Fibroblast of gingiva (primary cell): ENCODE measurements at regions not wholly inside any gene's neighbourhood (a gene's known extent, or its start where the extent isn't known, plus 50 kb on each side); places are given as distances from the start of the nearest gene placed in this dataset.
"Not testable (repeated sequence)": the region's sequence is repeated elsewhere in the genome, so short reads cannot be mapped to it uniquely, and the experiment has no call there.

Experiments
- DNase-seq: peaks from one replicate; pipeline ENCODE4 v3.0.0-alpha.2; 2011; ENCODE audit warnings: low read depth

DNA sequence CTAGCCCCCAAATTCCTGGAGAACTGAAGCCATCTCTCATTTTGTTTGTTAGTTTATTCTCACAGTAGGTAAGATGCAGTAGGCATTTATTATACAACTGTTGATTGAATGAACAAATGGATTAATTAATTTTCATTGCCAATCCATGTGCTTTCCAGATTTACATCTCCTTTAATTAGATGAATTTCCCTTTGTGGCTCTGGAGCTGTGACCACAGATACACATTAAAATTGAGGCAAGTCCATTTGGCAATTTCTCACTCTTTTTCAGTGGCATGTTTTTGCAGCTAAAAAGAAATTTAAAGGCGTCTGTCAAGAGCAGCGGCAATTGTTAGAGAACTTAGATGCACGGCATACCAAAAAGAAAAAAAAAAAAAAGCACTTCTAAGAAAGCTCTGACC lies 635.4 kb upstream of the SOX9 start:
- DNase-seq: no peak

GRCh38 chr17:71486261-71486660 lies 634.6 kb upstream of the SOX9 start:
- no peak for DNase-seq

- DNase-seq: no peak
Measured at GRCh38 chr17:71488851-71489250, 632.0 kb upstream of the SOX9 start.

DNA sequence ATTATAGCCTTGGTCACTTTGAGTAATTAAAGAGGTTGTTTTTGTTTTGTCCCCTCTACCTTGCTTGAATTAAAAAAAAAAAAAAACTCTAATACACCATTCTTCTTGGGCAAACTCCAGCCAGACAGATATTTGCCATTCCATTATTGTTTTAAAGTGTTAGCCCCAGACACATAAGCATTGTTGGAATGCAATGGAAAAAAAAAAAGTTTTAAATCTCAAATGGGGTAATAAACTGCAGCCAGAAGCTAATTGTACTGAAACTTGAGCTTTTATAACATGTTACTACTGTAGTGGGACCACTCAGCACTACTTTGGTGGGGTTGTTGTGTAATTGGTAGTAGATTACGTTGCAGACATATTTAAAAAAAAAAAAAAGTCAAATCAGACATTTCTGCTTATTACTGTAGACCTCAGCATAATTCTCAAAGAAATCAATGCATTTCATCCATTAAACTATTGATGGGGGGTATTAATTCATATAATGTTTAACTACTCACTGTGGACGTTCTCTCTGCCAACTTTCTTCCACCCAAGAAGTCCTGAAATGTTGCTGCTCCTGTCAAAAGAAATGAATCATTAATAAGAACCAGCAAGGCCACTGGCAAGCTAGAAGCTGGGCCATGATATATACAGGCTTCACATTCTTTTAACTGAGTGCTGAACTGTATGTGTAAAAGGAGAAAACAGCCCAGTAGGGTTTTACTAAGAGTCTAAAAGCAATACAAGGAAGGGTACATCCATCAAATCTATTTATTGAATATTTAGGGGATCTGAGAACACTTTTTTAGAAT lies 626.6 kb upstream of the SOX9 start:
- no peak for DNase-seq

GRCh38 chr17:71495420-71495819 lies 625.4 kb upstream of the SOX9 start:
- DNase-seq: no peak

DNA sequence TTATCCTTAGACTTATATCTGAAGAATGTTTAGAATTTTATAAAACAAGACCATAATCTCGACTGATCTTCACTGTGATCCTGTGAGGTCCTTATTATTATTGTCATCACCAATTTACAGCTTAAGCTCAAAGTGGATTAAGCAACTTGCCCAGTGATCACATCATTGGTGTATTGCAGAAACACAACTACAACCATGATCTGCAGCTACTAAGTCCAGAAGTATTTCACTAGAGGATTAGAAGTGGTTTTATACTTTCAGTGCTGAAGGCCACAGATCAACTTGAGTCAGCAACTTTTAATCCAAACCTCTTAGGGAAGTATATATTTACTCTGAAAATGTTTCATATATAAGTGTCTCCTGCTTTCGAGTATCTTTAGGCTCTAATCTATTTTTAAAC lies 624.3 kb upstream of the SOX9 start:
- DNase-seq: no peak

GRCh38 chr17:71500761-71501555 lies 619.9 kb upstream of the SOX9 start:
- DNase-seq: no peak

GRCh38 chr17:71501711-71502110 lies 619.1 kb upstream of the SOX9 start:
- no peak for DNase-seq

DNA sequence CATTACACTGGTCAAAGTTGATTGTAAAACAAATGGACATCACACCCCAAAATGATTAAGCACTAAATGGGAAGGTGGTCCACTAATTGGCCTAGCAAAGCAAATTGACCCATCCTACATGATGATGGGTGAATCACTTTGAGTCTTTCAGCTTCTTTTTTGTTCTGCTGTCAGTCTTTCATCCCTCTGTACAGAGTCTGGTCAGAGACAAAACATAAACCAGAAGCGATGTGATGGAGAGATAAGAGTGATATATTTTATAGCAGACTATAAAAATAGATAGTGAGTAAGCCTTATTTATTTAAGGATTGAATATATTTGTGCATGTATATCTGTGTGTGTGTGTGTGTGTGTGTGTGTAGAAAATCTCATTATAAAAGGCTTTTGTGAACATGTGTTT lies 618.4 kb upstream of the SOX9 start:
- no peak for DNase-seq

DNA sequence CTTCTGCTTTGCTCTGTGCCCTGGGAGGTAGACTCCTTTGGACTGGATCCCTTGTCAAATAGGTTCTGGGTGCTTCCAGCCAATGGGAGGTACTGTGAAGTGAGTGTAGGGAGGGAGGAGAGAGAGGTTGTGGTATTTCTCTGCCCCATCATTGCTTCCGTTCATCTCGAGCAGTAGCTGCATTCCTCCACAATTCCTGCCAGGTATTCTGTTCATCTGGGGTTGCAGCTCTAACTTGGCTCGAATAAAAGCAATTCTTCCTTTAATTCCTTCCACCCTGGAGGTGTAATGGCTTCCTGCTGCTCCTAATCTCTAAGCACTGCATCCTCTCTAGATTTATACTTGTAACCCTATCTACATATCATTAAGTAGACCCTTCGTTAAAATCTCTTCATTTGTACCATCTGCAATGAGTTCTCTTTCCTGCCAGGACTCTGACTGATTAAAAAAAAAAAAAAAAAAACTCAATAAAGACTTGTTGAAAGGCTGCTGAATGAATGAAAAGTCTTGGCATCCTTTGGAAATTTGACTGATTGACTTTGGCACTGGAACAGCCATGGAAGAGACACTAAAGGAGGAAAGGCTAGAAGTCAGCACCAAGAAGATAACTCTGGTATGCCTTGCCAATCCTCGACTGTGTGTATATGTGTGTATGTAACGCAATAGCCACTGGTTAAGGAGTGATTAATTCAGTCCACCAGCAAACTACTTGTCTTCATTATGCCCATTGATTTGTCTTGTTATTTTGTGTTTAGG lies 616.9 kb upstream of the SOX9 start:
- no peak for DNase-seq

GRCh38 chr17:71505200-71505599 lies 615.6 kb upstream of the SOX9 start:
- peak; percentile 1 for DNase-seq

DNA sequence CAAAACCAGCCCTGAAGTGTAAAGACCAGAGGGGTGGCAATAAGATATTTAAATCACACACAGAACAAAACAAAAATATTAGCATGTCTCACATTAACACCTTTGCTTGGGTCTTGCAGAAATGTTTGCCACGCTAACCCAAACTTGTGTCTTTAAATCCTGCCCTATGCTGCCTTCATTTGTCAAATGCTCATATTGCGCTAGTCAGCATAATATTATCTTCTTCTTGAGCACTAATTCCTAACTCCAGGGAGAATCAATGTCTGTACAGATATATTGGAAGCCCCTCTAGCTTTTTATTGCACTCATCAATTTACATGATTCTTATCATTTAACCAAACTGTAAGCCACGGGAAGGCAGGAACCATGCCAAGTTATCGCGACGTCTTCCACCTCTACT lies 614.8 kb upstream of the SOX9 start:
- no peak for DNase-seq

GRCh38 chr17:71511266-71511995 lies 609.4 kb upstream of the SOX9 start:
- DNase-seq: no peak

- not testable (repeated sequence) for DNase-seq
Measured at GRCh38 chr17:71513725-71514124, 607.1 kb upstream of the SOX9 start.

- no peak for DNase-seq
Measured at GRCh38 chr17:71516149-71516548, 604.7 kb upstream of the SOX9 start.

DNA sequence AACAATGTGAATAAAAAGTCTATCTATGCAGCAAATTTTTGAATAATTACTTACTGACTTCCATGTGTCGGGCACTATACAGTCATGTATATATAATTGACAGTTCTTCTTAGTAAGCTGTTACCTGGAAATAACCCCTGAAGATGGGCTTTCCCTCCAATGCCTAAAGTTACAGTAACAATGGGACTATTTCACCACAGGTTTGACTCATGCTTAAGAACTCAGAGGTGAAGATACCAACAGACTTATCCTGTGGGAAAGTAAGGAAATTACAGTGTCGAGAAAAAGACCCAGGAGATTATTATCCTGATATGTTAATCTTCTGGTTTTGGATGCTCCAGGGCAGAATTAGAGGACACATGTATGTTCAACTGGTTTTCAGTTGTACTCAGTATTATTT lies 601.5 kb upstream of the SOX9 start:
- DNase-seq: no peak

- no peak for DNase-seq
Measured at GRCh38 chr17:71521724-71522123, 599.1 kb upstream of the SOX9 start.

DNA sequence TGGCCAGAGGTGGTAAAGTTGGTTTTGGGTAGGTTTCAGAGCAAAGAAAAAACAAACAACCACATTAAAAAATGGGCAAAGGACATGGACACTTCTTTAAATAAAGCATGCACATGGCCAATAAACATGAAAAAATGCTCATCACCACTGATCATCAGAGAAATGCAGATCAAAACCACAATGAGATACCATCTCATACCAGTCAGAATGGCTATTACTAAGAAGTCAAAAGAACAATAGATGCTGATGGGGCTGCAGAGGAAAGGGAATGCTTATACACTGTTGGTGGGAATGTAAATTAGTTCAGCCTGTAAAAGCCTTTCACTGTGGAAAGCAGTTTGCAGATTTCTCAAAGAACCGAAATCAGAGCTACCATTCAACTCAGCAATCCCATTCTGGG lies 598.4 kb upstream of the SOX9 start:
- no peak for DNase-seq

DNA sequence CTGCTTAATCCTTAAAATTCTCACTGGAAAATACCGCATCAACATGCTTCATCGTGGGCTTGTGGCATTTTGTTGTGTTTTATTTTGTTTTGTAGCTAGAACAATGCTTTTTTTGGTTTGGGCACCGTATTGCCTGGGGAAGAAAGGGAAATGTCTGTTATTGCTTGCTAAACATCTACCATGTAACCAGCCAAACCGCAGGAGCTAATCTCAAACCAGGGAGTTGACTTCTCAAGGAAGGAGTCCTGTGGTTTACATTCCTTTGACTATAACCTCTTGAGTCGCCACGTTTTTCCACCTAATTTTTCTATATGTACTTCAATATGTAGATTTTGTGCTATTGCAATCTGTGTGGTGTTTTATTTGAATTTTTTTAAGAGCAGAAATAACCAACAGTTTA lies 593.5 kb upstream of the SOX9 start:
- no peak for DNase-seq

GRCh38 chr17:71528210-71528609 lies 592.6 kb upstream of the SOX9 start:
- no peak for DNase-seq

- no peak for DNase-seq
Measured at GRCh38 chr17:71530248-71530647, 590.6 kb upstream of the SOX9 start.

DNA sequence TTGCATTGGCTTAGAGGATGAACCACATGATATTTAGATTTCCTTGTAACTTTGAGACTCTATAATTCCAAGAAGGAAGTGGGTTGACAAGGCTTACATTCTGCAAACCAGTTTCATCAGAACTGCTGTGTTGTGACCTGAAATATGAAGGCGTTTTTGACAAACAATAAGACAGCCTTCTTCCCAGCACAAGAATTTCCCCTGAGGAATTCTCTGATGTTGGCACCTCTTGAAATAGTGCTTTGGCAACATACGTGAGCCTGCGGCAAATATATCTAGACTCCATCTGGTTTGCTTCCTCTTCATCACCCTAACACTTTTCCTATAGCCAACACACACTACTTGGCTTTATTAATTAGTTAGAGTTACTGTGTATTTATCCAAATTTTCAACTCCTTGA lies 585.5 kb upstream of the SOX9 start:
- no peak for DNase-seq
